Fibroblast of lung (primary cell): ENCODE measurements at regions not wholly inside any gene's neighbourhood (a gene's known extent, or its start where the extent isn't known, plus 50 kb on each side); places are given as distances from the start of the nearest gene placed in this dataset.
A peak's percentile ranks its signal among the peaks of the same experiment; 100 is the strongest.

Experiments used
- DNase-seq, 2 donors: peaks; one replicate each; pipeline versions ENCODE4 v3.0.0 to v3.0.0-alpha.2; 2010; ENCODE audit warnings: low read depth in 2 of 2
- H2AFZ ChIP-seq: 2 replicates; pipeline ENCODE4 v1.5.1; 2012; ENCODE audit warnings: low read length, control low read depth, inconsistent platforms
- H3K27ac ChIP-seq: 2 replicates; pipeline ENCODE4 v1.5.1; 2011; ENCODE audit warnings: low read length, control low read depth; ENCODE audit not compliant: insufficient read depth
- H3K27me3 ChIP-seq: 2 replicates; pipeline ENCODE4 v1.5.1; 2011; ENCODE audit warnings: mild to moderate bottlenecking, low read length; ENCODE audit not compliant: control insufficient read depth, insufficient read depth
- H3K36me3 ChIP-seq: 2 replicates; pipeline ENCODE4 v1.5.1; 2011; ENCODE audit warnings: low read length; ENCODE audit not compliant: control insufficient read depth, insufficient read depth
- H3K4me1 ChIP-seq: 2 replicates; pipeline ENCODE4 v1.5.1; 2011; ENCODE audit warnings: low read length; ENCODE audit not compliant: control insufficient read depth, insufficient read depth; ENCODE audit errors: extremely low read depth
- H3K4me2 ChIP-seq: 2 replicates; pipeline ENCODE4 v1.5.1; 2011; ENCODE audit warnings: low read length, control low read depth; ENCODE audit not compliant: insufficient read depth; ENCODE audit errors: extremely low read depth
- H3K4me3 ChIP-seq, 4 experiments: fragments of 200-600 bp in 1 of 4; sonication (generic) in 1 of 4; replicated peaks in 1 of 4; 2 replicates each; pipeline ENCODE4 v1.5.1; 2011 to 2016; ENCODE audit warnings: low read length in 4 of 4, low read depth in 3 of 4, mild to moderate bottlenecking in 3 of 4, control low read depth in 2 of 4, inconsistent platforms in 1 of 4, mixed read lengths in 1 of 4; ENCODE audit not compliant: insufficient read depth in 1 of 4; ENCODE audit errors: control extremely low read depth in 1 of 4
- H3K79me2 ChIP-seq: 2 replicates; pipeline ENCODE4 v1.5.1; 2012; ENCODE audit warnings: mild to moderate bottlenecking, low read length, inconsistent platforms; ENCODE audit not compliant: control insufficient read depth, insufficient read depth
- H3K9ac ChIP-seq: 2 replicates; pipeline ENCODE4 v1.5.1; 2011; ENCODE audit warnings: mild to moderate bottlenecking, low read length, control low read depth; ENCODE audit not compliant: insufficient read depth
- H3K9me3 ChIP-seq: 2 replicates; pipeline ENCODE4 v1.5.1; 2012; ENCODE audit warnings: low read depth, low read length; ENCODE audit not compliant: control insufficient read depth, insufficient read depth
- H4K20me1 ChIP-seq: 2 replicates; pipeline ENCODE4 v1.5.1; 2011; ENCODE audit warnings: low read length; ENCODE audit not compliant: control insufficient read depth, insufficient read depth; ENCODE audit errors: extremely low read depth
- EZH2 ChIP-seq: IDR thresholded peaks from 2 replicates; pipeline ENCODE4 v1.5.1; 2012; ENCODE audit warnings: low read length, control low read depth, mild to moderate bottlenecking; ENCODE audit errors: missing control alignments
- TF ChIP-seq, protein P1 (sequence below), 2 donors: IDR thresholded peaks in 1 of 2; conservative IDR thresholded peaks in 1 of 2; 1 replicate in 1 of 2; 2 replicates in 1 of 2; pipeline ENCODE4 v1.5.1; 2011 to 2012; ENCODE audit warnings: low read length in 2 of 2, control low read depth in 1 of 2, inconsistent platforms in 1 of 2, low read depth in 1 of 2, mild to moderate bottlenecking in 1 of 2

DNA sequence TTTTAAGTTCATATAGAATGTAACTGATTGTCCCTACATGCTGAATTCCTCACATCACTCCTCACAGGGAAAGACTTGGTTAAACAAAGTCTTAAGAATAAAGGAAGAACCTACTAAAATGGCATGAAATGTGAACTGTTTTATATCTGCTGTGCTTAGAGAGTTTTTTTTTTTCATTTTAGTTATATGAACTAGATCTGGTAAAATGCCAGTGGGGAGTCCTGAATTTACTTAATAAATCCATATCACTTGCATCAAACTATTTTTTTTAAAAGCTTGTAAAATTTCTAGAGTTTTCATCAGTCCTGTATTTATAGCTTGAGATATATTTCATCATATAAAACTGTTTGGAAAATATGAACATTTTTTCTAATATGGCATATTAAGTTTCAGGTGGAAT lies 1528.6 kb downstream of the EFNA5 start:
- no peaks in the 10 kb centered on the region for H3K36me3 ChIP-seq
- H3K9me3 ChIP-seq, result no peaks in the 10 kb centered on the region
- no peak overlapping the region for H3K4me3 ChIP-seq
- no peaks in the 10 kb centered on the region for H4K20me1 ChIP-seq
- H3K4me2 ChIP-seq, result no peak overlapping the region
- no peak for DNase-seq
- H2AFZ ChIP-seq, result no peak overlapping the region
- H3K79me2 ChIP-seq, result no peaks in the 10 kb centered on the region
- no peak overlapping the region for H3K9ac ChIP-seq
- H3K4me1 ChIP-seq, result no peaks in the 10 kb centered on the region
- H3K27ac ChIP-seq, result no peak overlapping the region
- no peaks in the 10 kb centered on the region for H3K27me3 ChIP-seq
- TF ChIP-seq, protein P1, sequence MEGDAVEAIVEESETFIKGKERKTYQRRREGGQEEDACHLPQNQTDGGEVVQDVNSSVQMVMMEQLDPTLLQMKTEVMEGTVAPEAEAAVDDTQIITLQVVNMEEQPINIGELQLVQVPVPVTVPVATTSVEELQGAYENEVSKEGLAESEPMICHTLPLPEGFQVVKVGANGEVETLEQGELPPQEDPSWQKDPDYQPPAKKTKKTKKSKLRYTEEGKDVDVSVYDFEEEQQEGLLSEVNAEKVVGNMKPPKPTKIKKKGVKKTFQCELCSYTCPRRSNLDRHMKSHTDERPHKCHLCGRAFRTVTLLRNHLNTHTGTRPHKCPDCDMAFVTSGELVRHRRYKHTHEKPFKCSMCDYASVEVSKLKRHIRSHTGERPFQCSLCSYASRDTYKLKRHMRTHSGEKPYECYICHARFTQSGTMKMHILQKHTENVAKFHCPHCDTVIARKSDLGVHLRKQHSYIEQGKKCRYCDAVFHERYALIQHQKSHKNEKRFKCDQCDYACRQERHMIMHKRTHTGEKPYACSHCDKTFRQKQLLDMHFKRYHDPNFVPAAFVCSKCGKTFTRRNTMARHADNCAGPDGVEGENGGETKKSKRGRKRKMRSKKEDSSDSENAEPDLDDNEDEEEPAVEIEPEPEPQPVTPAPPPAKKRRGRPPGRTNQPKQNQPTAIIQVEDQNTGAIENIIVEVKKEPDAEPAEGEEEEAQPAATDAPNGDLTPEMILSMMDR (conservative IDR thresholded peaks at IDR 0.05 in 1 of 2, IDR thresholded peaks at IDR 0.05 in 1 of 2; ENCODE audit: low read depth in 1 of 2, low read length in 2 of 2), result no peak
- TF ChIP-seq EZH2, result no peak

DNA sequence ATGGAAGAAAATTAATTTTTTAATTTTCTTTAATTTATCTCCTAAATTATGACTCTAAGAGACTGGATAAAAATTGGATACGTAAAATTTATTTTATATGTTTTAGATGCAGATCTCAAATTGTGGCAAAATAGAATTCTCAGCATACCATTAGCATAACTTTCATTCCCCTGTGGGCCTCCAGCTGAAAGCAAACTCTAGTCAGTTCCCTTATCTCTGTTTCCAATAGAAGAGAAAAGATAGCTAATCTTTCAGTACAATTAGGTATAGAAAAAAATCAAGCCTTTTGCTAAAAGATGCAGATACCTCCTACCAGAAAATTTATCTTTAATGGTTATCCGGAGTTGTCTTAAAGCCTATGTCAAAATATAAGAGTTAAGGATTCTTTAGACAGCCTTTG lies 1530.6 kb downstream of the EFNA5 start:
- H3K4me3 ChIP-seq, result no peak overlapping the region
- H3K79me2 ChIP-seq, result no peaks in the 10 kb centered on the region
- DNase-seq, result peak in 1 of 2 donors; percentile 42
- H3K9ac ChIP-seq, result no peak overlapping the region
- no peak overlapping the region for H3K4me2 ChIP-seq
- H3K36me3 ChIP-seq, result no peaks in the 10 kb centered on the region
- H3K27me3 ChIP-seq, result no peaks in the 10 kb centered on the region
- no peaks in the 10 kb centered on the region for H3K4me1 ChIP-seq
- no peak overlapping the region for H3K27ac ChIP-seq
- TF ChIP-seq, protein P1 (conservative IDR thresholded peaks at IDR 0.05 in 1 of 2, IDR thresholded peaks at IDR 0.05 in 1 of 2; ENCODE audit: low read depth in 1 of 2, low read length in 2 of 2), result no peak
- no peak for TF ChIP-seq EZH2
- H2AFZ ChIP-seq, result no peak overlapping the region
- H4K20me1 ChIP-seq, result no peaks in the 10 kb centered on the region
- no peaks in the 10 kb centered on the region for H3K9me3 ChIP-seq

DNA sequence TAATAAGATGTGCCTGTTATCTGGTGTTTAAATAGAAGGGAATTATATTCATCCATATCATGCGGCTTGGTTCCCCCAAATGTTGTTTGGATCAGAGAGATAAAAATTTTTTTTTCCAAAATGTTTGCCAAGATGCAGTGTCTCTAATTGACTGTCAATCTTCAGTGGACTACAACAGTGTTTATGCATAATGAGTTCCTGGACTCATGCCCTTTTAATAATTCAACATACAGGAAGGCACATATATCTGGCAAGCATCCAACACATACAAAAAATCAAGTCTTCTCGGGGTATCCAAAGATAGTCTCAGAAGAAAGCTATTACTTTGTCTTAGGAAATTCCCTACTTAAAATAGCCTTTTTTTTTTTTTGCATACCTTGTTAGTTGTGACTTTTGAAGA lies 1534.7 kb downstream of the EFNA5 start:
- no peak overlapping the region for H3K4me2 ChIP-seq
- H3K27ac ChIP-seq, result no peak overlapping the region
- no peaks in the 10 kb centered on the region for H3K27me3 ChIP-seq
- no peaks in the 10 kb centered on the region for H4K20me1 ChIP-seq
- TF ChIP-seq, protein P1 (conservative IDR thresholded peaks at IDR 0.05 in 1 of 2, IDR thresholded peaks at IDR 0.05 in 1 of 2; ENCODE audit: low read depth in 1 of 2, low read length in 2 of 2), result no peak
- no peak for TF ChIP-seq EZH2
- H3K4me1 ChIP-seq, result no peaks in the 10 kb centered on the region
- no peak overlapping the region for H3K9ac ChIP-seq
- DNase-seq, result no peak
- H3K4me3 ChIP-seq, result no peak overlapping the region
- H2AFZ ChIP-seq, result no peak overlapping the region
- no peaks in the 10 kb centered on the region for H3K9me3 ChIP-seq
- H3K79me2 ChIP-seq, result no peaks in the 10 kb centered on the region
- H3K36me3 ChIP-seq, result no peaks in the 10 kb centered on the region
